ENCODE measurements at regions not wholly inside any gene's neighbourhood (a gene's known extent, or its start where the extent isn't known, plus 50 kb on each side); places are given as distances from the start of the nearest gene placed in this dataset.

- TF ChIP-seq, protein P1, sequence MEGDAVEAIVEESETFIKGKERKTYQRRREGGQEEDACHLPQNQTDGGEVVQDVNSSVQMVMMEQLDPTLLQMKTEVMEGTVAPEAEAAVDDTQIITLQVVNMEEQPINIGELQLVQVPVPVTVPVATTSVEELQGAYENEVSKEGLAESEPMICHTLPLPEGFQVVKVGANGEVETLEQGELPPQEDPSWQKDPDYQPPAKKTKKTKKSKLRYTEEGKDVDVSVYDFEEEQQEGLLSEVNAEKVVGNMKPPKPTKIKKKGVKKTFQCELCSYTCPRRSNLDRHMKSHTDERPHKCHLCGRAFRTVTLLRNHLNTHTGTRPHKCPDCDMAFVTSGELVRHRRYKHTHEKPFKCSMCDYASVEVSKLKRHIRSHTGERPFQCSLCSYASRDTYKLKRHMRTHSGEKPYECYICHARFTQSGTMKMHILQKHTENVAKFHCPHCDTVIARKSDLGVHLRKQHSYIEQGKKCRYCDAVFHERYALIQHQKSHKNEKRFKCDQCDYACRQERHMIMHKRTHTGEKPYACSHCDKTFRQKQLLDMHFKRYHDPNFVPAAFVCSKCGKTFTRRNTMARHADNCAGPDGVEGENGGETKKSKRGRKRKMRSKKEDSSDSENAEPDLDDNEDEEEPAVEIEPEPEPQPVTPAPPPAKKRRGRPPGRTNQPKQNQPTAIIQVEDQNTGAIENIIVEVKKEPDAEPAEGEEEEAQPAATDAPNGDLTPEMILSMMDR (IDR thresholded peaks at IDR 0.05): no peak
- no peak for TF ChIP-seq POLR2A (IDR thresholded peaks at IDR 0.05)
Observed at GRCh38 chr13:68291595-68291994, 1061.5 kb upstream of the PCDH9 start.

Measured in heart left ventricle (tissue), 13 donors.